Sigmoid colon (tissue), 6 donors: ENCODE measurements at regions not wholly inside any gene's neighbourhood (a gene's known extent, or its start where the extent isn't known, plus 50 kb on each side); places are given as distances from the start of the nearest gene placed in this dataset.
"Not testable (repeated sequence)": the region's sequence is repeated elsewhere in the genome, so short reads cannot be mapped to it uniquely, and the experiment has no call there.

ENCODE experiments used
- DNase-seq: peaks from one replicate; pipeline ENCODE4 v3.0.0-alpha.2; 2019
- H3K27ac ChIP-seq, 4 donors: fragments of 200-600 bp; sonication (generic); one replicate each; pipeline ENCODE4 v1.5.1; 2016 to 2019; ENCODE audit warnings: mild to moderate bottlenecking in 1 of 4
- H3K27me3 ChIP-seq, 3 donors: fragments of 200-600 bp; sonication (generic); one replicate each; pipeline ENCODE4 v1.5.1; 2019; ENCODE audit warnings: mild to moderate bottlenecking in 1 of 3
- H3K36me3 ChIP-seq, 4 donors: fragments of 200-600 bp; sonication (generic); one replicate each; pipeline ENCODE4 v1.5.1; 2016 to 2019
- H3K4me1 ChIP-seq, 4 donors: fragments of 200-600 bp; sonication (generic); one replicate each; pipeline ENCODE4 v1.5.1; 2017 to 2019
- H3K4me3 ChIP-seq, 4 donors: fragments of 200-600 bp; sonication (generic); one replicate each; pipeline ENCODE4 v1.5.1; 2017 to 2019; ENCODE audit warnings: mild to moderate bottlenecking in 2 of 4, moderate library complexity in 1 of 4
- H3K9me3 ChIP-seq, 4 donors: fragments of 200-600 bp in 3 of 4; sonication (generic) in 3 of 4; one replicate each; pipeline versions ENCODE4 v1.5.1 to v1.6.1; 2013 to 2019
- CTCF ChIP-seq, 4 experiments: fragments of 450-650 bp in 3 of 4; fragments of 200-600 bp in 1 of 4; IDR thresholded peaks; one replicate each; pipeline ENCODE4 v1.5.1; 2016 to 2019; ENCODE audit warnings: antibody characterized with exemption in 4 of 4, mild to moderate bottlenecking in 3 of 4, moderate library complexity in 2 of 4
- EP300 ChIP-seq, 4 donors: sonication (generic); formaldehyde crosslinking; IDR thresholded peaks; one replicate each; pipeline ENCODE4 v1.6.1; 2017; ENCODE audit warnings: antibody characterized with exemption in 4 of 4
- POLR2A ChIP-seq, 2 donors: fragments of 450-650 bp; IDR thresholded peaks; one replicate each; pipeline ENCODE4 v1.6.1; 2016; ENCODE audit warnings: antibody characterized with exemption in 2 of 2, mild to moderate bottlenecking in 2 of 2, moderate library complexity in 2 of 2
- POLR2AphosphoS5 ChIP-seq, 4 donors: sonication (generic); formaldehyde crosslinking; IDR thresholded peaks; one replicate each; pipeline ENCODE4 v1.6.1; 2017; ENCODE audit warnings: antibody characterized with exemption in 4 of 4
- WGBS, 2 donors: extraction: QIAGEN DNeasy Blood & Tissue Kit; methylation state at CpG; one replicate each; pipeline ENCODE4 v1.1.7; 2013; 5-methylcytosine and 5-hydroxymethylcytosine counted together
- intact Hi-C: fragments of 100-400 bp; cut with DNase I; formaldehyde crosslinking; loops from one replicate; pipeline ENCODE4 v1.15.1; 2023
- donor health status: healthy with polysubstance abuse.
- donor health status: healthy.

- Histone ChIP-seq H3K27ac (no peak overlapping the region), H3K27me3 (peaks cover 0 to 3% (median 0%) of the 10 kb centered on the region in 3 donors), H3K4me3 (no peak overlapping the region), H3K9me3 (no peaks in the 10 kb centered on the region), H3K36me3 (no peaks in the 10 kb centered on the region), H3K4me1 (no peaks in the 10 kb centered on the region)
- TF ChIP-seq EP300 (IDR thresholded peaks at IDR 0.05) (no peak), POLR2AphosphoS5 (IDR thresholded peaks at IDR 0.05) (no peak), POLR2A (IDR thresholded peaks at IDR 0.05) (no peak), CTCF (IDR thresholded peaks at IDR 0.05) (no peak)
- WGBS, 2 donors: 70 to 71% methylated on average over 8 of the region's 8 CpGs
- no peak for DNase-seq
- intact Hi-C loops: no loop called here
Observed at GRCh38 chr17:14575471-14575953, 274.6 kb downstream of the HS3ST3B1 start.

GRCh38 chr17:14560325-14560724 lies 259.4 kb downstream of the HS3ST3B1 start:
- DNase-seq, H3K27ac ChIP-seq, H3K4me1 ChIP-seq, H3K36me3 ChIP-seq, H3K27me3 ChIP-seq, H3K9me3 ChIP-seq, H3K4me3 ChIP-seq, intact Hi-C loops: not testable (repeated sequence)
- 82 to 95% methylated on average over 8 of the region's 8 CpGs for WGBS, 2 donors

- intact Hi-C loops: no loop called here
- Histone ChIP-seq H3K27ac (no peak overlapping the region), H3K4me1 (no peaks in the 10 kb centered on the region), H3K4me3 (no peak overlapping the region), H3K36me3 (no peaks in the 10 kb centered on the region), H3K9me3 (no peaks in the 10 kb centered on the region), H3K27me3 (no peaks in the 10 kb centered on the region)
- TF ChIP-seq POLR2A (IDR thresholded peaks at IDR 0.05): no peak
- no peak for TF ChIP-seq EP300 (IDR thresholded peaks at IDR 0.05)
- TF ChIP-seq POLR2AphosphoS5 (IDR thresholded peaks at IDR 0.05): no peak
- TF ChIP-seq CTCF (IDR thresholded peaks at IDR 0.05): no peak
- WGBS, 2 donors: 33 to 55% methylated on average over 10 of the region's 10 CpGs
- no peak for DNase-seq
Observed at GRCh38 chr17:14559264-14560119, 258.6 kb downstream of the HS3ST3B1 start.

GRCh38 chr17:14557480-14557879 lies 256.6 kb downstream of the HS3ST3B1 start:
- H3K9me3 ChIP-seq: no peaks in the 10 kb centered on the region
- TF ChIP-seq POLR2A (IDR thresholded peaks at IDR 0.05): no peak
- no peak for TF ChIP-seq EP300 (IDR thresholded peaks at IDR 0.05)
- TF ChIP-seq POLR2AphosphoS5 (IDR thresholded peaks at IDR 0.05): no peak
- no peak for TF ChIP-seq CTCF (IDR thresholded peaks at IDR 0.05)
- H3K27ac ChIP-seq: no peak overlapping the region
- H3K27me3 ChIP-seq: no peaks in the 10 kb centered on the region
- no peak for DNase-seq
- no peak overlapping the region for H3K4me3 ChIP-seq
- intact Hi-C loops: no loop called here
- H3K4me1 ChIP-seq: no peaks in the 10 kb centered on the region
- 39 to 49% methylated on average over 4 of the region's 4 CpGs for WGBS, 2 donors
- no peaks in the 10 kb centered on the region for H3K36me3 ChIP-seq

- Histone ChIP-seq H3K9me3 (no peaks in the 10 kb centered on the region), H3K4me3 (no peak overlapping the region), H3K4me1 (no peaks in the 10 kb centered on the region), H3K36me3 (no peaks in the 10 kb centered on the region), H3K27ac (no peak overlapping the region), H3K27me3 (no peaks in the 10 kb centered on the region)
- no peak for DNase-seq
- intact Hi-C loops: no loop called here
- 47 to 75% methylated on average over 2 of the region's 2 CpGs for WGBS, 2 donors
- no peak for TF ChIP-seq EP300 (IDR thresholded peaks at IDR 0.05)
- no peak for TF ChIP-seq CTCF (IDR thresholded peaks at IDR 0.05)
- TF ChIP-seq POLR2AphosphoS5 (IDR thresholded peaks at IDR 0.05): no peak
Observed at GRCh38 chr17:14553847-14554246, 253.0 kb downstream of the HS3ST3B1 start.
